Activated CD8-positive, alpha-beta memory T cell treated with anti-CD3 and anti-CD28 coated beads for 36 hours (primary cell): ENCODE measurements at regions not wholly inside any gene's neighbourhood (a gene's known extent, or its start where the extent isn't known, plus 50 kb on each side); places are given as distances from the start of the nearest gene placed in this dataset.
"Not testable (repeated sequence)": the region's sequence is repeated elsewhere in the genome, so short reads cannot be mapped to it uniquely, and the experiment has no call there.

Experiments used
- CTCF ChIA-PET: fragments of 350-600 bp; sonication (Branson Sonifier 250); formaldehyde crosslinking; loops from one replicate; lab custom pipeline; 2021; ENCODE audit warnings: antibody characterized with exemption; lab: Charles Lee
- POLR2A ChIA-PET: fragments of 350-600 bp; sonication (Branson Sonifier 250); formaldehyde crosslinking; loops from one replicate; lab custom pipeline; 2021; ENCODE audit warnings: antibody characterized with exemption; lab: Charles Lee

DNA sequence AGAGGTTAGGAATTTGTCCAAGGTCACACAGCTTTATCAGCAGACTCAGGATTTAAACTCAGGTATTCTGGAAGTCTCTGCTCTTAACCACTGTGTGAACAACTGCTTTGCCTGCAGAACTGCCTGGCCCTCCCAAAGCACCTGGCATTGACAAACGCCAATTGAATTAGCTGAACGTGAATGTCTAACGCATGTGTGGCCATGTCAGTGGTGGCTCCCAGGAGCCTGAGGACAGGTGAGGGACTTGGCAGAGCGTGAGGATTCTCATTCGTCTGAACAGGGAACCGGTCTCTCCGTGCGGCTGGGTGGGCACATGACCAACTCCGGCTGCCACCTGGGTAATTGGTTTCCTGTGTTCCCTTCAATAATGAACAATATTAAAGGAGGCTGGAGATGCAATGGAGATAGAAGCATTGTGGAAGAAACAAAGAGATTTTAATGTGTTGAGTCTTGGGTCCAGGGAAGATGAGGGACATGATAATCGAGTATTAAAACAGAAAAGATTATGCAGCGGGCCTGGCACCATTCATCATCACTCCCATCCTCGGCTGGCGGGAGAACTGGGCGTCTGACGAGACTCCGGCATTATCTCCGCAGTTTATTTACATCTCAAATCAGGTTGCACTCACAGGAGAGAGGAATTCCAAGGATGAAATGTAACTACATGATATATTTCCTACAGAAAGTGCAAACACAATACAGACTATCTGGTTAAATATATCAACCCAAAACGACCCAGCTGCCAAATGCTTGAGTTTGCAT lies 113.5 kb downstream of the NPIPB5 start:
- ChIA-PET CTCF (interaction anchor here (0.6 kb wide), 1 partner anchor 1390 kb away, joined by 3 read pairs; no protein-coding TSS in a partner anchor), POLR2A (no interaction called here)

GRCh38 chr16:22624800-22625533 lies 114.3 kb downstream of the NPIPB5 start:
- POLR2A ChIA-PET: no interaction called here
- CTCF ChIA-PET: interaction anchor here (0.6 kb wide), 1 partner anchor 1391 kb away, joined by 3 read pairs; no protein-coding TSS in a partner anchor

DNA sequence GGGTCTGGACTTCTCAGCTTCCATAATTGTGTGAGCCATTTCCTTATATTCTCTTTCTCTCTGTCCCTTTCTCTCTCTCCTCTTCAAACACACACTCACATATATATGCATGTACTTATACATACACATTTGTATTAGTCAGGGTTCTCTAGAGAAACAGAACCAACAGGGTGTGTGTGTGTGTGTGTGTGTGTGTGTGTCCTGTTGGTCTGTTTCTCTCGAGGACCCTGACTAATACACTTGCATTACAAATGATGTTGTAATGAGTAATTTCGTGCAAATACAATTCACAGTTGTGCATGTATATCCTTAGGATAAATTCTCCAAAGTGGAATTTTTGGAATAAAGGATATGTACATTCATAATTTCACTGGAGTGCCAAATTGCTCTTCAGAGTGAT lies 115.3 kb downstream of the NPIPB5 start:
- CTCF ChIA-PET: no interaction called here
- POLR2A ChIA-PET: no interaction called here

- POLR2A ChIA-PET: no interaction called here
- CTCF ChIA-PET: no interaction called here
Observed at GRCh38 chr16:22627043-22627442, 116.4 kb downstream of the NPIPB5 start.

DNA sequence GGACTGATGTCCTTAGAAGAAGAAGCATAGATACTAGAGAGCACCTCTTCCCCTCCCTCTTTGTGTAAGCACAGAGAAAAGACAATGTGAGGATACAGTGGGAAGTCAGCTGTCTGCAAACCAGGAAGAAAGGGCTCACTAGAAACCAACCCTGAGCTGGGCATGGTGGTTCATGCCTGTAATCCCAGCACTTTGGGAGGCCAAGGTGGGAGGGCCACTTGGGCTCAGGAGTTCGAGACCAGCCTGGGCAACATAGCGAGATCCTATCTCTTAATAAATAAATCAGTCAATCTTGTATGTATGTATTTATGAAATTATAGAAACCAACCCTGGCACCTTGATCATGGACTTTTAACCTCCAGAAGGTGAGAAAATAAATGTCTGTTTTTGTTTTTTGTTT lies 118.3 kb downstream of the NPIPB5 start:
- ChIA-PET CTCF (no interaction called here), POLR2A (no interaction called here)

GRCh38 chr16:22630242-22630641 lies 119.6 kb downstream of the NPIPB5 start:
- CTCF ChIA-PET: interaction anchor here (0.6 to 0.7 kb wide), 4 partner anchors 309 to 1979 kb away, joined by 3 to 4 read pairs (median 3); no protein-coding TSS in a partner anchor
- POLR2A ChIA-PET: interaction anchor here (0.7 kb wide), 1 partner anchor 10 kb away, joined by 10 read pairs; no protein-coding TSS in a partner anchor

DNA sequence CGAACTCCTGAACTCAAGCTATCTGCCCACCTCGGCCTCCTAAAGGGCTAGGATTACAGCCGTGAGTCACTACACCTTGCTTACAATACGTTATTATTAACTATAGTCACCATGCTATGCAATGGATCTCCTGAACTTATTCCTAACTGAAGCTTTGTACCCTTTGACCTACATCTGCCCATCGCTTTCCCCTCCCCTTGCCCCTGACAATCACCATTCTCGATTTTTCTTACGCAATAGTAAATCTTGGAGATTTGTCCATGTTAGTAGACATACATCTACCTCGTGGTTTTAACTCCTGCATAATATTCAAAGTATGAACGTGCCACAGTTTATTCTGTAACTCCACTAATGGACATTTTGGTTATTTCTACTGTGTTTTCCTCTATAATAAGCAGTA lies 120.6 kb downstream of the NPIPB5 start:
- POLR2A ChIA-PET: no interaction called here
- CTCF ChIA-PET: interaction anchor here (0.7 kb wide), 1 partner anchor 94 kb away, joined by 3 read pairs; no protein-coding TSS in a partner anchor

DNA sequence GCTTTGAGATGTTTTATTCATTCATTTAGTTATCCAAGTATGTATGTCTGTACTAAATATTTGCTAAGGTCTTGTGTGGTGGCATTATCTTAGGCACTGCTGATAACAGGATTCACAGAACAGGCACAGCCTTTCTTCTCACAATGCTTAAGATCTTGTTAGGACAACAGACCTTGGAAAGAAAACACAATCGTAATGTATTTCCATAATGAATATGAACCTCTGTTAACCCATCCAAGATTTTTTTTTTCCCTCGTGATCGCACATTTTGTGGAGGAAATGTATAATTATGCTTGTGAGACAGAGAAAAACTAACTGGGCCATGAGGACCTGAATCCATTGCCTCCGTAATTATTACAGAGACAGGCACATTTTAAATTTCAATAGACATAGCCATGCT lies 121.9 kb downstream of the NPIPB5 start:
- CTCF ChIA-PET: no interaction called here
- POLR2A ChIA-PET: no interaction called here

GRCh38 chr16:22633280-22633679 lies 122.6 kb downstream of the NPIPB5 start:
- ChIA-PET CTCF (no interaction called here), POLR2A (no interaction called here)

- ChIA-PET POLR2A (no interaction called here), CTCF (no interaction called here)
Observed at GRCh38 chr16:22633799-22634198, 123.1 kb downstream of the NPIPB5 start.

DNA sequence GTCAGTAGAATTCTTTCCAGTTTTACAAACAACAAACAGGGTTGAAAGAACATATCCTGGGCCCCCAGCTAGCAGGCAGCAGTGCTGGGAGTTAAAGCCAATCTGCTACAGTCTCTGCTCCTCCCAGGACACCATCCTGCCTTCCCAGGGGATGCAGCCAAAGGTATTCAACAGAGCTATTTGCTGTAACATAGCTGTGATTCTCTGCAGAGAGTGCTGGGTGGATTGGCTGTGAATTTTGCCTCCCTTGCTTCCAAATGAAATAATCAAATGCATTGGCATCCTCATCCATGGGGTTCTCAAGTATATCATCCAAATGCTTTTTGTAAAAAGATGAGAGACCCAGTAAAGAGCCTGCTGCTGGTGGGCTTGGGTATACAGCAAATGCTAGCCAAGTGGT lies 124.3 kb downstream of the NPIPB5 start:
- POLR2A ChIA-PET: no interaction called here
- CTCF ChIA-PET: no interaction called here

- ChIA-PET POLR2A (no interaction called here), CTCF (no interaction called here)
Observed at GRCh38 chr16:22635357-22635761, 124.7 kb downstream of the NPIPB5 start.

DNA sequence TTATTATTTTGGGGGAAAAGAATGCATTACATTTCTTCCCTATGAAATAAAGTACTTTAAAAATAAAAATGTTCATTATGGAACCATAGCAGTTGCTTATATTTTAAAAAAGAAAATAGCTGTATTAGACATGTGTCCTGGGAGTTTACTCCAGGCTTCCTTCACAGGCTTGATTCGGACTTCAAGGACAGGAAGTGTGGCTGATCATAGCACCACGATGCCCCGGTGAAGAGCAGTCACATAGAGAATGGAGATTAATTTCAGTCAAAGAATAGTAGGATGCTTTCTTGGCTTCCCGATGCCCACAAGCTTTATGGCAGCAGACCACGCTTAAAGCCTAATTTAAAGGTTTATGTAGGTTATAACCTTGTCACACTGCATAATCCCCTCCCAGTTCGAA lies 125.1 kb downstream of the NPIPB5 start:
- POLR2A ChIA-PET: interaction anchor here (0.6 kb wide), 1 partner anchor 1571 kb away, joined by 3 read pairs; no protein-coding TSS in a partner anchor
- CTCF ChIA-PET: interaction anchor here (0.6 kb wide), 1 partner anchor 1331 kb away, joined by 3 read pairs; no protein-coding TSS in a partner anchor

GRCh38 chr16:22638393-22639206 lies 127.9 kb downstream of the NPIPB5 start:
- POLR2A ChIA-PET: interaction anchor here (0.7 kb wide), 1 partner anchor 310 kb away, joined by 3 read pairs; no protein-coding TSS in a partner anchor
- CTCF ChIA-PET: no interaction called here

- ChIA-PET POLR2A (no interaction called here), CTCF (no interaction called here)
Observed at GRCh38 chr16:22641131-22641628, 130.5 kb downstream of the NPIPB5 start.

GRCh38 chr16:22642416-22643088 lies 131.9 kb downstream of the NPIPB5 start:
- CTCF ChIA-PET: no interaction called here
- POLR2A ChIA-PET: no interaction called here

GRCh38 chr16:22643203-22643602 lies 132.5 kb downstream of the NPIPB5 start:
- CTCF ChIA-PET, POLR2A ChIA-PET: not testable (repeated sequence)

DNA sequence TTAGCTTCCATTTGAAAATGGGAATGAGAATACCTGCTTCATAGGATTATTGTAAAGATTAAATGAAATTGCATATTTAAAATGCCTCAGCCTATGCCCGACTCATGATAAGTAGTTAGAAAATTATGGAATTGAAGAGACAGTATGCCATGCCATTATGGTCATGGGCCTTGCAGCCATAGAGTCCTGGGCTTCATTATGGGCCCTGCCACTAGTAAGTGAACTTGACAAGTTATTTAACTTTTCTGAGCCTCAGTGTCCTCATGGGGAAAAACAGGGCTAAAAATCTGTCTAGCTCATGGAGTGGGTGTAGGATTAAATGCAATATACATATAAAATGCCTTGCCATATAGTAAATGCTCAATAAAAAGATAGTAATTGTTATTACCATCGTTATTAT lies 133.2 kb downstream of the NPIPB5 start:
- CTCF ChIA-PET: interaction anchor here (0.6 kb wide), 1 partner anchor 1391 kb away, joined by 3 read pairs; no protein-coding TSS in a partner anchor
- POLR2A ChIA-PET: no interaction called here

DNA sequence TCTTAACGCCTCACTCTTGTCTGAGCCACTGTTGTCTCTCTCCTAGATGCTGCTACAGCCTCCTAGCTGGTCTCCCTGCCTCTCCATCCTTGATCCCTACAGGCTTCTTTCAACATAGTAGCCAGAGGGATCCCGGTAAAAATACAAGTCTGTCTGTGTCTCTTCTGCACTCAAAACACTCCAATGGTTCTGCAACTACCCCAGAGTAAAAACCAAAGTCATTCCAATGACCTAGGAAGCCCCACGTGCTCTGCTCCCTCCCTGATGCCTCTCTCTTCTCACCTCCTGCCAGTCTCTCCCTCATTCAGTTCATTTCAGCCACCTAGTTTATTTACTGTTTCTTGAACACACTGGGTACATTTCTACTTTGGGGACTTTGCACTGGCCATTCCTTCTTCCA lies 135.2 kb downstream of the NPIPB5 start:
- POLR2A ChIA-PET: no interaction called here
- CTCF ChIA-PET: interaction anchor here (0.6 kb wide), 1 partner anchor 1373 kb away, joined by 3 read pairs; no protein-coding TSS in a partner anchor
